HG02610 (cell line): ENCODE measurements at regions not wholly inside any gene's neighbourhood (a gene's known extent, or its start where the extent isn't known, plus 50 kb on each side); places are given as distances from the start of the nearest gene placed in this dataset.

Experiments
- ATAC-seq: cut with Tn5 transposase; IDR thresholded peaks from one replicate; pipeline ENCODE4 v1.9.1; 2021; ENCODE audit warnings: mild to moderate bottlenecking, moderate library complexity; ENCODE audit not compliant: unreplicated experiment

DNA sequence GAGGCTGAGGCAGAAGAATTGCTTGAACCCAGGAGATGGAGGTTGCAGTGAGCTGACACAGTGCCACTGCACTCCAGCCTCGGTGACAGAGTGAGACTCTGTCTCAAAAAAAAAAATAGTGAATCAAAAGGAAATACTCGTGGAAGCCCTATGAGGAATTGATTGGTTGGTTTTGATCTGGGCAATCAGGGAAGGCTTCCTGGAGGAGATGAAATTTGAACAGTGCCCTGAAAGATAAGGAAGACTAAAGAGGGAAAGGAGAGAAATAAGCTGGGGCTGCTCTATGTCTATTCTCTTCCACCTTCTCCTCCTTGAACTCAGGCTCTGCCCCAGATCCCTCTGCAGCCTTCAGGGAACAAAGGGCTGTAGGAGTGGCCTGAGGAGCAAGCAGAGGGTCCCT lies 54.1 kb downstream of the IRF2BPL start:
- no peak for ATAC-seq

- ATAC-seq: no peak
Observed at GRCh38 chr14:76971549-76971948, 57.0 kb downstream of the IRF2BPL start.

DNA sequence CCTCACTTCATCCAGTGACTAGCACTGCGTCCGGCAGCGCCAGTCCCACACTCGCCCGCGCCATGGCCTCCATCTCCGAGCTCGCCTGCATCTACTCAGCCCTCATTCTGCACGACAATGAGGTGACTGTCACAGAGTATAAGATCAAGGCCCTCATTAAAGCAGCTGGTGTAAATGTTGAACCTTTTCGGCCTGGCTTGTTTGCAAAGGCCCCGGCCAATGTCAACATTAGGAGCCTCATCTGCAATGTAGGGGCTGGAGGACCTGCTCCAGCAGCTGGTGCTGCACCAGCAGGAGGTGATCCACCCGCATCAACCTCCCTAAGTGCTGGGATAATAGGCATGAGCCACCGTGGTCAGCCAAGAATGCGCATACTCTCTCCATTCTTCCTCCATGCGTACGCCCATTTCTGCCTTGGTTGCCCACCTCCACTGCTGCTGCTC lies 59.9 kb downstream of the IRF2BPL start:
- ATAC-seq: no peak

GRCh38 chr14:76967788-76968187 lies 60.7 kb downstream of the IRF2BPL start:
- ATAC-seq: no peak

DNA sequence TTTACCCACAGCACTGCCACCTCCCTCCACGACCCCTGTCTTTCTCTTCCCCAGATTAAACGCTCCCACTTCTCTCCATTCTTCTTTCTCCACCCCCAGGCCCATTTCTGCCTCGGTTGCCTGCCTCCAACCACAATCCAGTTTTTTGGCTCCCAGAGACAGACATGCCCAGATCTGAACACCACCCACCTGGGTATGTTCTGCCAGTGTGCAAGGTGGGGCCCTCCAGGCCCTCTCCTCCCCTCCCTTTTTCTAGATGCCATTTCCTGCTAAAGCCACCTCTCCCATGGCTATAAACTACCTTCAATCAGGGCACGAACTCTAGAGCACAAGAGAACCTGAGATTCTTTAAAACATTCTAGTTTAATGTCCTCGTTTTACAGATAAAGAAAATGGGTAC lies 63.3 kb downstream of the IRF2BPL start:
- ATAC-seq: no peak

DNA sequence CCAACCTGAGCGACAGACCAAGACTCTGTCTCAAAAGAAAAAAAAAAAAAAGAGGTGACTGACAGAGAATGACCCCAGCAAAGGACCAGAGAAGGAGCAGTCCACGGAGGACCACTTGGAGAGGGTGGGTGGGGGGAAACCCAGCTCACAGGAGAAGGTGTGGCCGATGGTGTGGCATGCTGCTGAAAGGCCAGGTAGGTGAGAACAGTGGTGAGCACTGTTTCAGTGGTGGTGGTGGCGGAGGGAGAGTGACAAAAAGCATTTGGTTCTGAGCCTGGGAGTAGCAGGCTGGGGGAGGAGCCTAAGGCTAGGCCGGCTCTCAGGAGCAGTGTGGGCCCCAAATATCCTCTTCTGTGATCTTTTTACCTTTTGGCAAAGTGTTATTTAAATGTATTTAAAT lies 63.8 kb downstream of the IRF2BPL start:
- ATAC-seq: peak; percentile 26

- ATAC-seq: no peak
Observed at GRCh38 chr14:76963372-76963771, 65.1 kb downstream of the IRF2BPL start.

DNA sequence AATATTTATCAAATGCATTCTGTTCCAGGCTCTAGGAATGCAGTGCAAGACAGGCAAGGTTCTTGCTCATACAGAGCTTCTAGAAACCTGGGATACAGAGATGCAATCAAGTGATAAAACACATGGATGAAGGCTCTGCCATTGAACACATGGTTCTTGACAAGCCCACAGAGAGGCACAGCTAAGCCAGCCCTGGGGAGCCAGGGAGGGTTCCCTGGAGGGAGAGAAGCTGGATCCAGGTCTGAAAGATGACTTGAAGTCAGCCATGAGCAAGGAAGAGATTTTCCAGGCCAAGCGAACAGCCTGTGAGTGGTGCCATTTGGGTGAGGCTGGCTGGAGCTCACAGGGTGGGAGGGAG lies 66.2 kb downstream of the IRF2BPL start:
- no peak for ATAC-seq

DNA sequence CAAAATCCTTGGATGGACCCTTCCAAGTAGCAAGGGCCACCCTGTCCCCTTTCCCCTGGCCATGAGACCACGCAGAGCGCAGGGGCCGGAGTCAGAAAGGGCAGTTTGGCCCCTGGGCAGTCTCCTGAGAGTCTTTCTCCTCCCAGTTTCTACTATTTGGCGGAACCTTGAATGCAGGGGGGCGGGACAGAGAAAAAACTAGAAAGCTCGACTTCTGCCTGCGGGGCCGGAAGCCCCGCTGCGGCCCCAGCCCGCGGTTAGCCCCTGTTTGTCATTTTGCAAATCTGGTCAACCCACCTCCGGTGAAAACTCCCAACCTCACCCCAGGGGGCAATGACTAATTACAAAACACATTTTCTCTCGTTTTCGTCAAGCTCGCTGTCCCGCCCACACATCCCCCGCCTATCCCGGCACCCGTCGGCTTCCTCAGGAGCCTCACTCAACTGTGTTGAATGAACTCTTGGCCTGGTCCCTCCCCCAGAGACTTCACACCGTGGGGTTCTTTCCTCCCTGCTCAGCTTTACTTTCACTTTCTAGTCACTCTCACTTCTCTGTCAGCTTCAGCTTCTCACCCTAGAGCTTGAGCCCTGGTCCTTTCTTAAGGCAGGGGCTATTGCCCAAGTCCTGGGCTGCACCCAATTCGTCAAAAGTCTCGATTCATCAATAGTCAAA lies 66.7 kb downstream of the IRF2BPL start:
- peak; percentile 76 for ATAC-seq

DNA sequence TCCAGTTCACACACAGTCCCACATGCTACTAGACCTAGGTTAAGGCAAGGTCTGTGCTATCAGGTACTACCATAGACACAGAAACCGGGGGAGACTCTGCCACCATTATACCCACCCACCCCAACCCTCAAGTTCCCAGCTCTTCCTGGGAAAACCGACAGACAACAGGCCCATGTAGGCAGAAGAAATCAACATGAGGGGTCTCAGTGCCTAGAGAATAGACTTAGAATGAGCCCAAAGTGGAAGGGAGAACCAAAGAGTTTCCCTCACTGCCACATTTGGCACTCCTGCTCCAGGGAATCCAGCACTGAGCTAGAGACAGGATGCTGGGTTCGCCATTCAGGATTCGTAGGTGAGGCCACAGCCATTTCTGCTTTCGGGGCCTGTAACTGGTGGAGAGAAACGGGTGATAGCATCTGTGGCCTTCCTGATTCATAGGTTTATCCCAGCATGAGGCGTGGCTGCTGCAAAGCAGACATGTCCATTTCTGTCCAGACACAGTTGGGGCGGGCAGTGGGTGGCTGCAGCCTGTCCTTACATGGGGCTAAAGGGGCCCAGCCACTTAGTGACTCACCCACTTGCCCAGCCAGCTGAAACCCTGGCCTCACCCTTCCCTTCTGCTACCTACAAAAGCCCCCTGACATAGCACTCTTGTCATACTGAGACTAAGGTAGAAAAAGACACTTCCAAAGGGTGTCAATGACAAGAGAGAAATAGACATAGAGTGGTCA lies 69.4 kb downstream of the IRF2BPL start:
- peak; percentile 44 for ATAC-seq

GRCh38 chr14:76958020-76958979 lies 70.2 kb downstream of the IRF2BPL start:
- no peak for ATAC-seq

DNA sequence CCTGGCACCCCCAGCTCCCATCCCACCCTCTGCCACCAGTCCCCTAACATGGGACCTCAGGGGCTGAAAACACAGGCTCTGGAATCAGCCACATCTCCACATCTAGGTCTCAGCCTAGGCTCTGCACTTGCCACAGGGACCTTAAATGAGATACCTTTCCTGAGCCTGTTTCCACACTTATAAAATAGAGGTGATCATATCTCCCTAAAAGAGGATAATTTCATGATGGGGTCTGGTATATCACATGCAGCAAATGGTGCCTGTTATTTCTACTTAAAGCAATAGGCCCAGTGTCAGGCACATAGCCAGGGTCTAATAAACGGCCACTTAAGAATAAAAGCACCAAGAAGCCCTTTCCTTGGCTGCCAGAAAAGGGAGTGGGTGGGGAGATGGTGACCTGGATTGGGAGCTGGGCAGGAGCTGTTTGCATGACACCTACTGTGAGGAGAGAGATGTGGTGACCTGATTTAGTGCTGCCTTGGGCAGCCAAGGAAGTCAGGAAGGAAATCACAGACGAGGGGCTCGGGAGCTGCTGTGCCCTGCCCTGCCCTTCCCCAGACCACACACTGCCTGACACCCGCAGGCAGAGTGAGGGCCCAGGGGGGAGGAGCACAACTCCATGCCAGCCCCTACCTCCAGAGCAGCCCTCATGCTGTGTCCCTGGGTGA lies 71.2 kb downstream of the IRF2BPL start:
- no peak for ATAC-seq

DNA sequence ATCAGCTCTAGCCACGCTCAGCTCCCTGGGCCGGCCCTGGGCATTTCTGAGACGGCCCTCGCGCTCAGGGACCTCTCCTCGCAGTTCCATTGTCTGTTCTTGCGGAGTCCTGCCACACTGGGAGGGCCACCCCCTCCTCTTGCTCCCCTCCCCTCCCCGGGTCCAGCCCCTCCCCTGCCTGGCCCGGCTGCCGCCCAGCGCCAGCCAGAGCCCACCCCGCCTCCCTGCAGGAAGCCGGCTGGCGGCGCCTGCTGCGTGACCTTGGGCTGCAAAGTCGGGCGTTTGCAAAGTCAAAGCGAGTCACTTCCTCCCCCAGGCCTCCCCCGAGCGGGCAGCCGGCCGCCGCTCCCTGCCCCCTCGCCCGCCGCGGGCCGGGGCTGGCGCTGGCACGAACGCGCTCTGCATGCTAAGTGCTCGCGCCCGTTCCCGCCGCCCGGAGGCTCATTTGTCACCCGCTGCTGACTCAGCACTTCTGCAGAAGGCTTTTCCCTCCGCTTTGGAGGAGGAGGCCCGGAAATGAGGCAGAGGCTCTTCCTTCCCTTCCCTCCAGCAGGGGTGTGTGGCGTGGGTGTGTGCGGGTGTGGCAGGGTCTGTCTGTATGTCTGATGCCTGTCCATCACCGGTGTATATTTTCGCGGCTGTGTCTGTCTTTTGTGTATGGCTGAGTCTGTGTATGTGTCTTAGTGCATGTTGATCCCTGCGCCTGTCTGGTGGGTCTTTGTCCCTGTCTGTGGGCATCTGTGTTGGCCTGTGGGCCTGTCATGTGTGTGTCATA lies 72.0 kb downstream of the IRF2BPL start:
- ATAC-seq: peak; percentile 19

DNA sequence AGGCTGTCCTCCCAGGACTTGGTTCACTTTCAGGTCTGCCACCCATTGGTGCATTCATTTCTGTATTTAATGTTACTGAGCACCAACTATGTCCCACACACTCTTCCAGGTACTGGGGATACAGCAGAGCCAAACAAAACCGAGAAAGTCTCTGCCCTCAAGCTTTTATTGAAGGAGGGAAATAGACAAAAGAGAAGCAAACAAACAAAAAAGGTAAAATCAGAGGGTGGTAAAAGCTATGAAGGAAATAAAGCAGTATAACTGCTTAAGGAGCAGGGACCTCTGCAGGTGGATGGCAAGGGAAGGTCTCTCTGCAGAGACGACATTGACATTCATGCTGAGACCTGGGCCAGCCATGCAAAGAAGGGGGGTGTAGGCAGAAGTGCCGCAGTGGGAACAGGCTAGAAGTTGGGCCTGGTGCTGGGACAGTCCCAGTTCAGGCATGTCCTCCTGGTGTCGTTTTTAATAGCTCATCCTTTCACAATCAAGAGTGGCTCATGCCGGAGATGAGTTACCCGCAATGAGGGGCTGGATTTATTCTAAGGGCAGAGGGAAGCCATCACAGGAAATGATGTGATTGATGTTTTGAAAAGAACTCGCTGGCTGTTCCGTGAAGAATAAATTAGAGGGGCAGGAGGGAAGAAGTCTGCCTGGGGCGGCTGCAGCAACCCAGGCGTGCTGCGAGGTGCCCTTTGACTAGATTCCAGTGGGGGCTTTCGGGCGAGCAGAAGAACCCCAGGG lies 72.8 kb downstream of the IRF2BPL start:
- ATAC-seq: peak; percentile 38

DNA sequence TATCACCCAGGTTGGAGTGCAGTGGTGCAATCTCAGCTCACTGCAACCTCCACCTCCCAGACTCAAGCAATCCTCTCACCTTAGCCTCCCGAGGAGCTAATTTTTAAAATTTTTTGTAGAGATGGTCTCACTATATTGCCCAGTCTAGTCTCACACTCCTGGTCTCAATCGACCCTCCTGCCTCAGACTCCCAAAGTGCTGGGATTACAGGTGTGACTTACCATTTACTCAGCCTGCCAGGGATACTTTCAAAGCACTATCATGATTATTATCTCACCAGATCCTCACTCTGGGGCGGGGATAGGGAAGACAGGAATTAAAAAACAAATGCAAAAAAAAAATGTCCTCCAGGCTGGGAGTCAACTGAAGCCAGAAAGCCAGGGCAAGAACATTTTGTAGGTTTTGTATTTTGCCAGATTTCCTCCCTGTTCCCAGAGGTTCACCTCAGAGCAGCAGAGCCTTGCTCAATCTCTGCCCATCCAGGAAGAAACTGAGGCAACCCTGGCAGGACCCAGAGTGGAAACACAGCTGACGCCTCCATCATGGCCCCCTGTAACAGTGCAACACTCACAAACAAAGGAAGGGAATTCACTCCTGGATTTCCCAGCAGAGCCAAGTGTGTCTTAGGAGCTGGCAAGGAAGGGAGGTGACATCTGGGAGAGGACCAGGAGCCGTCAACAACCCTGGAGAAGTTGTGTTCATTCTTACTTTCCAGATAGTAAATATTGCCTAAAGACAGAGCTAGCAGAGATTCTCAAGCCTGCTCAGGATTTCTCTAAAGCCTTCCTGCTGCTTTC lies 73.9 kb downstream of the IRF2BPL start:
- no peak for ATAC-seq

DNA sequence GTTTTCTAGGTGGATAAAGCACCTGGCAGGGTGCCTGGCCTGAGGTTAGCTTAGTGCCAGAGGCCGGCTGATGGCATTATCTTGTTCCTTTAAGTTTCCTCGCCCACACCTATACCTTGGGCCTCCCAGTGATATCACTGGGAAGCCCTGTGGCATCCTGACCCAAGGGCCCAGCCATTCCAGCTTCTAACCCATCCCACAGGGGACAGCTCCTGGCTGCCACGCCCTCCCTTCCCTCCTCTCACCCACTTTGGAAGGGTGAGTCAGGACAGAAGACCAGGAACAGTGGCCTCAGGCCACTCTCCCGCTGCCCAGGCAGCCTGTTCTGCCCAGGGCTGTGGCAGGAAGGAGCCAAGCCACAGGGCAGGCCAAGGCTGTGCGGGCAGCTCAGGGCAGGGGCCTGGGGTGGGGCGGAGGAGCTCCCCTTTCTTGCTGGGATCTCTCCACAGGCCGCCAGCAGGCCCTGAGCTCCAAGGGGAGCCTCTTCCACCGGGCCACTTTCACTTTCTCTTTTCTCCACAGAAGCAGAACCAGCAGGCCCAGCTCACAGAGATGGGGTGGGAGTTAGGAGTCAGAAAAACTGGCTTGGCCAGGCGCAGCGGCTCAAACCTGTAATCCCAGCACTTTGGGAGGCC lies 75.1 kb downstream of the IRF2BPL start:
- ATAC-seq: no peak

DNA sequence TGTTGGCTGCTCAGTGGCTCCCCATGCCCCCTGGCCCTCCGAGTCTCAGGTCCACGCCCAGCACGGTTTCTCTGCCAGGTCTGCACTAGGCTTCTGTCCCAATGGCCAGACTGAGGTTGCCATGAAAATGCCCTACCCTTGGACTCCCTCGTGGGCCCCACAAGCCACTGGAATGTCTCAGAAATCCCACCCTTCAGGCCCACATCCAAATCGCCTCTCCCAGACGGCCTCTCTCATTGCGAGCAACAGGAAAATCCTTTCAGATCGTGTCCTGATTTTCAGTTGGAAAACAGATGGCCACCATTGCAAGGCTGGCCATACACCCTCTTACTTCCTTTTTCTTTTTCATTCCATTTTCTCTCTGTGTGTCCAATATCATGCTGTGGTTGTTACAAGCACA lies 77.3 kb downstream of the IRF2BPL start:
- no peak for ATAC-seq
